Kidney tubule cell (primary cell): ENCODE measurements at regions not wholly inside any gene's neighbourhood (a gene's known extent, or its start where the extent isn't known, plus 50 kb on each side); places are given as distances from the start of the nearest gene placed in this dataset.

Source experiments
- DNase-seq: peaks from one replicate; pipeline ENCODE4 v3.0.0-alpha.2; 2018; ENCODE audit warnings: low spot score

- no peak for DNase-seq
These were observed 81.9 kb upstream of the TMLHE start for GRCh38 chrX:155694649-155695048.

GRCh38 chrX:155682834-155683233 is 70.1 kb upstream of the TMLHE start:
- DNase-seq, result no peak

- no peak for DNase-seq
These were observed 67.0 kb upstream of the TMLHE start for GRCh38 chrX:155679715-155680114.

- no peak for DNase-seq
These were observed 60.6 kb upstream of the TMLHE start for GRCh38 chrX:155673338-155673737.

- no peak for DNase-seq
These were observed 54.0 kb upstream of the TMLHE start for GRCh38 chrX:155666741-155667140.
